ENCODE measurements at regions not wholly inside any gene's neighbourhood (a gene's known extent, or its start where the extent isn't known, plus 50 kb on each side); places are given as distances from the start of the nearest gene placed in this dataset.

DNA sequence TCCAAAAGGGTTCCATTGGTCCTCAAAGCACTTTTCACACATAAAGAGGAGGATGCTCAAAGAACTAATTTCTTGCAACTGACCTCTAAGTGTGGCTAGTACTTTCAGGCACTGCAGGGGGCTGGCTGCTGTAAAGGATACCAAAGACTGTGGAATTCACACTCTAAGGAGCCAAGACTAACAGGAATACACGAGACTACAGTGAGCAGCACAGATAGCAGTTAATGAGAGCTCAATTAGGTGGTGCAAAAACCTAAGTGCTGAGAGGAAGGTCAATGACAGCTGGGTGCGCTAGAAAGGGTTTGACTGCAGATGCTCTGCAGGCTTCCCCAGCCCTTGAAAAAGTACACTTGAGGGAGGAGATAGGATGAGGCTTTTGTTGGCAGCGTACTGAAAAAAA, 124.3 kb upstream of the NTM start:
- Histone ChIP-seq H3K9me3 (ENCODE audit: low read depth) (no peaks in the 10 kb centered on the region), H3K79me2 (no peaks in the 10 kb centered on the region), H3K27me3 (peaks cover 70% of the 10 kb centered on the region), H2AFZ (no peak overlapping the region), H3K4me2 (no peak overlapping the region), H4K20me1 (ENCODE audit: insufficient read depth, poor library complexity, severe bottlenecking) (no peaks in the 10 kb centered on the region), H3K4me1 (ENCODE audit: insufficient read depth) (no peaks in the 10 kb centered on the region), H3K9me2 (replicated peaks; ENCODE audit: insufficient read depth) (no peaks in the 10 kb centered on the region), H3K27ac (no peak overlapping the region), H3K4me3 (no peak overlapping the region), H3K36me3 (replicated peaks; ENCODE audit: insufficient read depth, low read depth) (no peaks in the 10 kb centered on the region)
- DNase-seq (ENCODE audit: low spot score), result no peak
- 17% methylated on average over 3 of the region's 3 CpGs for WGBS (ENCODE audit: low lambda C conversion rate, missing lambda C conversion rate)
- TF ChIP-seq, protein P1, sequence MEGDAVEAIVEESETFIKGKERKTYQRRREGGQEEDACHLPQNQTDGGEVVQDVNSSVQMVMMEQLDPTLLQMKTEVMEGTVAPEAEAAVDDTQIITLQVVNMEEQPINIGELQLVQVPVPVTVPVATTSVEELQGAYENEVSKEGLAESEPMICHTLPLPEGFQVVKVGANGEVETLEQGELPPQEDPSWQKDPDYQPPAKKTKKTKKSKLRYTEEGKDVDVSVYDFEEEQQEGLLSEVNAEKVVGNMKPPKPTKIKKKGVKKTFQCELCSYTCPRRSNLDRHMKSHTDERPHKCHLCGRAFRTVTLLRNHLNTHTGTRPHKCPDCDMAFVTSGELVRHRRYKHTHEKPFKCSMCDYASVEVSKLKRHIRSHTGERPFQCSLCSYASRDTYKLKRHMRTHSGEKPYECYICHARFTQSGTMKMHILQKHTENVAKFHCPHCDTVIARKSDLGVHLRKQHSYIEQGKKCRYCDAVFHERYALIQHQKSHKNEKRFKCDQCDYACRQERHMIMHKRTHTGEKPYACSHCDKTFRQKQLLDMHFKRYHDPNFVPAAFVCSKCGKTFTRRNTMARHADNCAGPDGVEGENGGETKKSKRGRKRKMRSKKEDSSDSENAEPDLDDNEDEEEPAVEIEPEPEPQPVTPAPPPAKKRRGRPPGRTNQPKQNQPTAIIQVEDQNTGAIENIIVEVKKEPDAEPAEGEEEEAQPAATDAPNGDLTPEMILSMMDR (IDR thresholded peaks at IDR 0.05; ENCODE audit: poor library complexity), result no peak
- TF ChIP-seq EZH2phosphoT487 (IDR thresholded peaks at IDR 0.05; ENCODE audit: low read depth, severe bottlenecking, unreplicated experiment) (no peak), EZH2 (IDR thresholded peaks at IDR 0.05; ENCODE audit: borderline replicate concordance) (no peak)

DNA sequence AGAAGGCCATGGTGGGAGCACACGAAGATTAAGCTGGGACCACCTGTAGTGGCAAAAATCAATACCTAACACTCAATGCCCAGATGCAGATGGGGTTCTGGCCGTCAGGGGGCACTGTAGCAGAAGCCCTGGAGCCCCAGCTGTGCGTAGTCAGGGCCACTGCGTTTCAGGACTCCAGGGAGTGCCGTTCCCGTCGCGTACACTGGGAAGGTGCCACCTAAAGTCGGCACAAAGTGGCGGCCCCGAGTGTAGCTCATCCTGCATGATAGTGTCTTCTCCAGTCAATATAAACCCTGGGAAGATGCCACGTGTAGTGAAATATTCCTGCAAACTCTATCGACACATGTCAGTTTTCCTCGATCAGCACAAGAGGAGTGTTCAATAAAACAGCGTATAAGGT, 123.8 kb upstream of the NTM start:
- Histone ChIP-seq H3K79me2 (no peaks in the 10 kb centered on the region), H3K9me3 (ENCODE audit: low read depth) (no peaks in the 10 kb centered on the region), H3K4me2 (peak overlapping the region; percentile 30), H3K27me3 (peaks cover 73% of the 10 kb centered on the region), H3K36me3 (replicated peaks; ENCODE audit: insufficient read depth, low read depth) (no peaks in the 10 kb centered on the region), H3K27ac (no peak overlapping the region), H3K4me1 (ENCODE audit: insufficient read depth) (no peaks in the 10 kb centered on the region), H4K20me1 (ENCODE audit: insufficient read depth, poor library complexity, severe bottlenecking) (no peaks in the 10 kb centered on the region), H2AFZ (no peak overlapping the region), H3K9me2 (replicated peaks; ENCODE audit: insufficient read depth) (no peaks in the 10 kb centered on the region), H3K4me3 (no peak overlapping the region)
- DNase-seq (ENCODE audit: low spot score), result peak; percentile 66
- WGBS (ENCODE audit: low lambda C conversion rate, missing lambda C conversion rate), result 18% methylated on average over 15 of the region's 15 CpGs
- no peak for TF ChIP-seq EZH2 (IDR thresholded peaks at IDR 0.05; ENCODE audit: borderline replicate concordance)
- TF ChIP-seq, protein P1 (IDR thresholded peaks at IDR 0.05; ENCODE audit: poor library complexity), result peak; percentile 61

DNA sequence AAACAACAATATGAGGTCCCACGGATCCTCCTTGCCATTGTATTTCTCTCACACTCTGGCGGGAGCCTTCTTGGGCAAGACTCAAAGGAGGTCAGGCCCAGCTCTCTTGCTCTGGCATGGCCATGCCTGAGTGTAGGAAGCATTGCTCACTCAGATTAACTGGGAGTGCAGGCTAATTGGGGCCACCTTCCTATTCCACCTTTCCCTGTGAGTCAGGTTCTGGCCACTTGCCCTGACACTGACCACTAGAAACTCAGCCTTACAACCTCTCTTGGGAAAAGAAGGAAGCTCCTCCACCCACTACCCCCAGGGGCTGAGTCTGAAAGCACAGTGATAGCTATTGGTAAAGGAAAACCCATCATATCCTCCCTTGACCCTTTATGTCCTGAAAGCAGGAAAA, 121.8 kb upstream of the NTM start:
- no peak for DNase-seq (ENCODE audit: low spot score)
- Histone ChIP-seq H2AFZ (no peak overlapping the region), H3K79me2 (no peaks in the 10 kb centered on the region), H3K4me3 (no peak overlapping the region), H3K4me2 (no peak overlapping the region), H3K9me3 (ENCODE audit: low read depth) (no peaks in the 10 kb centered on the region), H3K4me1 (ENCODE audit: insufficient read depth) (peaks cover 3% of the 10 kb centered on the region), H3K36me3 (replicated peaks; ENCODE audit: insufficient read depth, low read depth) (no peaks in the 10 kb centered on the region), H4K20me1 (ENCODE audit: insufficient read depth, poor library complexity, severe bottlenecking) (no peaks in the 10 kb centered on the region), H3K27me3 (peaks cover 72% of the 10 kb centered on the region), H3K9me2 (replicated peaks; ENCODE audit: insufficient read depth) (no peaks in the 10 kb centered on the region), H3K27ac (no peak overlapping the region)
- TF ChIP-seq, protein P1 (IDR thresholded peaks at IDR 0.05; ENCODE audit: poor library complexity), result no peak
- TF ChIP-seq EZH2phosphoT487 (IDR thresholded peaks at IDR 0.05; ENCODE audit: low read depth, severe bottlenecking, unreplicated experiment) (no peak), EZH2 (IDR thresholded peaks at IDR 0.05; ENCODE audit: borderline replicate concordance) (no peak)
- WGBS (ENCODE audit: low lambda C conversion rate, missing lambda C conversion rate), result 84% methylated on average over 2 of the region's 2 CpGs

DNA sequence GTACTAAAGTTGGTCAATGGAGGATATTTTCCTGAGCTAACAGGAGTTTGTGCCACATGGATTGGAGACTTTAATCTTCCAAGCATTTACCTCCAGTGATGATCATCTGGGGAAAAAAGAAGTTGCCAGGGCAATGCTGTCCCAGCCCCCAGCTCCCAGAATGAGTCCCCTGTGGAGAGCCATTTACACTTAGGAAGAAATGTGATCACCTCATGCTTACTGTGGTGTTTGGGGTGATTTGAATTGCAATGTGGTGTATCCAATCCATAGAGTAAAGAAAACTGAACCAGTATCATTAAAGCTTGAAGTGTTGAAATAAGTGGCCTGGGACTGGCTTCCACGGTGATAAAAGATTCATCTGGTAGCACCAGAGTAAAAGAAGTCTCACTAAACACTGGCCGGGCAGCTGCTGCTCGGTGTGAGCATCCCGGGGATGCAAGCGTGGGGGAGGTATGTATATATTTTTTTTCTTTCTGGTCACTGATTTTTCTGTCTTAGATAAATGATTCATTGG, 117.2 kb upstream of the NTM start:
- H3K79me2 ChIP-seq, result no peaks in the 10 kb centered on the region
- H3K4me3 ChIP-seq, result no peak overlapping the region

More for the DNA sequence above, 117.2 kb upstream of the NTM start:
- Histone ChIP-seq H3K4me2 (peak overlapping the region; percentile 62), H3K9me3 (ENCODE audit: low read depth) (no peaks in the 10 kb centered on the region), H3K27me3 (peaks cover 37% of the 10 kb centered on the region), H4K20me1 (ENCODE audit: insufficient read depth, poor library complexity, severe bottlenecking) (no peaks in the 10 kb centered on the region), H3K27ac (no peak overlapping the region), H2AFZ (no peak overlapping the region), H3K9me2 (replicated peaks; ENCODE audit: insufficient read depth) (no peaks in the 10 kb centered on the region), H3K4me1 (ENCODE audit: insufficient read depth) (peaks cover 8% of the 10 kb centered on the region), H3K36me3 (replicated peaks; ENCODE audit: insufficient read depth, low read depth) (no peaks in the 10 kb centered on the region)
- no peak for DNase-seq (ENCODE audit: low spot score)
- TF ChIP-seq, protein P1 (IDR thresholded peaks at IDR 0.05; ENCODE audit: poor library complexity), result no peak
- TF ChIP-seq EZH2phosphoT487 (IDR thresholded peaks at IDR 0.05; ENCODE audit: low read depth, severe bottlenecking, unreplicated experiment) (no peak), EZH2 (IDR thresholded peaks at IDR 0.05; ENCODE audit: borderline replicate concordance) (no peak)
- WGBS (ENCODE audit: low lambda C conversion rate, missing lambda C conversion rate), result 1% methylated on average over 5 of the region's 5 CpGs

Data from hepatocyte (in vitro differentiated cells).